ENCODE measurements at regions not wholly inside any gene's neighbourhood (a gene's known extent, or its start where the extent isn't known, plus 50 kb on each side); places are given as distances from the start of the nearest gene placed in this dataset.

DNA sequence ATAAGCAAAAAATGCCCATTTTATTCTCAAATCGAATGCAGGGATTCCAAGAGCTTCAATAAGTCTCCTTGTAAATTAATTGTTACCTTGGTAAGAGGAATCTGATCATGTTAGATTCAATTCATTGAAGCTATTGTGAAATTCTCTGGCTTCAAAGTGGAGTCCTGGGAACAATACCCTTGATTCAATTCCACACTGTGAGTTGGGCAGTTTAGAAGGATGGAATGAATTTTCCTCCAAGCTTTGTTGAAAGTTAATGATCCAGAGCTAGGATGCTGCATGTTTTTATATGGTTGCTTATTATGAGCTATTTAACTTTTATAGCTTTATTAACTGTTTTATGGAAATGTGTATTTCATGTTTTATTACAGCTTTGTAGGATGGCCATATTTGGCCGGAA lies 89.9 kb upstream of the IGF1 start:
- Mint-ChIP-seq H3K4me3 (ENCODE audit: low read depth) (no peak overlapping the region), H3K4me1 (ENCODE audit: low read depth) (no peaks in the 10 kb centered on the region), H3K27me3 (no peaks in the 10 kb centered on the region), H3K9me3 (ENCODE audit: low read depth) (peaks cover 3% of the 10 kb centered on the region), H3K36me3 (ENCODE audit: insufficient read depth) (no peaks in the 10 kb centered on the region), H3K27ac (no peak overlapping the region)
- TF ChIP-seq, protein P1, sequence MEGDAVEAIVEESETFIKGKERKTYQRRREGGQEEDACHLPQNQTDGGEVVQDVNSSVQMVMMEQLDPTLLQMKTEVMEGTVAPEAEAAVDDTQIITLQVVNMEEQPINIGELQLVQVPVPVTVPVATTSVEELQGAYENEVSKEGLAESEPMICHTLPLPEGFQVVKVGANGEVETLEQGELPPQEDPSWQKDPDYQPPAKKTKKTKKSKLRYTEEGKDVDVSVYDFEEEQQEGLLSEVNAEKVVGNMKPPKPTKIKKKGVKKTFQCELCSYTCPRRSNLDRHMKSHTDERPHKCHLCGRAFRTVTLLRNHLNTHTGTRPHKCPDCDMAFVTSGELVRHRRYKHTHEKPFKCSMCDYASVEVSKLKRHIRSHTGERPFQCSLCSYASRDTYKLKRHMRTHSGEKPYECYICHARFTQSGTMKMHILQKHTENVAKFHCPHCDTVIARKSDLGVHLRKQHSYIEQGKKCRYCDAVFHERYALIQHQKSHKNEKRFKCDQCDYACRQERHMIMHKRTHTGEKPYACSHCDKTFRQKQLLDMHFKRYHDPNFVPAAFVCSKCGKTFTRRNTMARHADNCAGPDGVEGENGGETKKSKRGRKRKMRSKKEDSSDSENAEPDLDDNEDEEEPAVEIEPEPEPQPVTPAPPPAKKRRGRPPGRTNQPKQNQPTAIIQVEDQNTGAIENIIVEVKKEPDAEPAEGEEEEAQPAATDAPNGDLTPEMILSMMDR (IDR thresholded peaks at IDR 0.05; ENCODE audit: unreplicated experiment), result no peak
- no peak for DNase-seq (ENCODE audit: low spot score, unreplicated experiment)

- H3K36me3 Mint-ChIP-seq (ENCODE audit: insufficient read depth), result no peaks in the 10 kb centered on the region
- H3K9me3 Mint-ChIP-seq (ENCODE audit: low read depth), result peaks cover 4% of the 10 kb centered on the region
- TF ChIP-seq, protein P1 (IDR thresholded peaks at IDR 0.05; ENCODE audit: unreplicated experiment), result no peak
- no peak overlapping the region for H3K4me3 Mint-ChIP-seq (ENCODE audit: low read depth)
- no peaks in the 10 kb centered on the region for H3K4me1 Mint-ChIP-seq (ENCODE audit: low read depth)
- no peak overlapping the region for H3K27ac Mint-ChIP-seq
- no peaks in the 10 kb centered on the region for H3K27me3 Mint-ChIP-seq
- no peak for DNase-seq (ENCODE audit: low spot score, unreplicated experiment)
Observed at GRCh38 chr12:102569803-102570202, 89.4 kb upstream of the IGF1 start.

DNA sequence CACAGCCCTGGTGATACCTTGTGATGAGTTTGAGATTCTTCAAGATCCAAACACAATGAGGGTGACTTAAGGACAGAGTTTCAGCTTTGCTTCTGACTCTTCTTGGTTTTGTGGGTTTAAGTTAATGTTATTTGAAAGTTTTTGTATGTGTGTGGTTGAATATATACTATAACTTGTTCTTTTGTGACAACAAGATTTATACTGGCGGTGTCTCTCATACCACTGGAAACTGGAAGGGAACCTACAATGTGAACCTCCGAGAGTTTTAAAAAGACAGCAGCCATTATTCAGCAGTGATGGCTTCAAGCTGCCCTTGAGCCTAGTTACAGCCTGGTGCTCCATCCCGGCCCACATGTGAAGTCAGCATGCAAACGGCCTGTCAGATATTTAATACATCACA lies 87.9 kb upstream of the IGF1 start:
- TF ChIP-seq, protein P1 (IDR thresholded peaks at IDR 0.05; ENCODE audit: unreplicated experiment), result no peak

GRCh38 chr12:102567031-102567985 lies 86.9 kb upstream of the IGF1 start:
- TF ChIP-seq, protein P1 (IDR thresholded peaks at IDR 0.05; ENCODE audit: unreplicated experiment), result no peak
- no peak for DNase-seq (ENCODE audit: low spot score, unreplicated experiment)
- no peaks in the 10 kb centered on the region for H3K27me3 Mint-ChIP-seq
- H3K27ac Mint-ChIP-seq, result no peak overlapping the region
- no peak overlapping the region for H3K4me3 Mint-ChIP-seq (ENCODE audit: low read depth)
- H3K4me1 Mint-ChIP-seq (ENCODE audit: low read depth), result peaks cover 7% of the 10 kb centered on the region
- H3K9me3 Mint-ChIP-seq (ENCODE audit: low read depth), result peaks cover 4% of the 10 kb centered on the region
- H3K36me3 Mint-ChIP-seq (ENCODE audit: insufficient read depth), result no peaks in the 10 kb centered on the region

More for the DNA sequence above, 87.9 kb upstream of the IGF1 start:
- Mint-ChIP-seq H3K4me1 (ENCODE audit: low read depth) (peaks cover 3% of the 10 kb centered on the region), H3K27ac (no peak overlapping the region), H3K9me3 (ENCODE audit: low read depth) (peaks cover 4% of the 10 kb centered on the region), H3K4me3 (ENCODE audit: low read depth) (no peak overlapping the region), H3K27me3 (no peaks in the 10 kb centered on the region), H3K36me3 (ENCODE audit: insufficient read depth) (no peaks in the 10 kb centered on the region)
- no peak for DNase-seq (ENCODE audit: low spot score, unreplicated experiment)

DNA sequence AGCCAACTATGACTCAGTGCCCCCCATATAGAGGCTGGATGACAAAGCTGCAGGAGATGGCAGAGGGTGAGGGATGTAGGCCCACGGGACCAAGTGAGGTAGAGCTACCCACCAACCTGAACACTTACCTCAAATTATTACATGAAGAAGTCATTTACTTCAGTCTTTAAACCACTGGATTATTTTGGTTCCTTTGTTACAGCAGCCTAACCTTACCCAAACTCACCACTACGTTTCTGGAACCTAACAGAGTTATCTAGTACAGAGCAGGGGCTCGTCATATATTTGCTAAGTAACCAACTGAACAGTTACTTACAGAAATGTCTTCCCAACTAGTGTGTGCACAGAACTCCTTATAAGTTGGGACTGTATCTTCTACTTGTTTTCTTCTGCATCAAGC lies 85.2 kb upstream of the IGF1 start:
- no peaks in the 10 kb centered on the region for H3K36me3 Mint-ChIP-seq (ENCODE audit: insufficient read depth)
- TF ChIP-seq, protein P1 (IDR thresholded peaks at IDR 0.05; ENCODE audit: unreplicated experiment), result no peak
- DNase-seq (ENCODE audit: low spot score, unreplicated experiment), result no peak
- no peak overlapping the region for H3K4me3 Mint-ChIP-seq (ENCODE audit: low read depth)
- no peak overlapping the region for H3K27ac Mint-ChIP-seq
- H3K27me3 Mint-ChIP-seq, result no peaks in the 10 kb centered on the region
- peaks cover 7% of the 10 kb centered on the region for H3K4me1 Mint-ChIP-seq (ENCODE audit: low read depth)
- peaks cover 4% of the 10 kb centered on the region for H3K9me3 Mint-ChIP-seq (ENCODE audit: low read depth)

Data from progenitor cell of endocrine pancreas (in vitro differentiated cells).